ENCODE measurements at regions not wholly inside any gene's neighbourhood (a gene's known extent, or its start where the extent isn't known, plus 50 kb on each side); places are given as distances from the start of the nearest gene placed in this dataset.
"Not testable (repeated sequence)": the region's sequence is repeated elsewhere in the genome, so short reads cannot be mapped to it uniquely, and the experiment has no call there.

- DNase-seq: not testable (repeated sequence)
Measured at GRCh38 chr5:34096033-34096432, 53.0 kb upstream of the C1QTNF3 start.

- not testable (repeated sequence) for DNase-seq
Measured at GRCh38 chr5:34099891-34100290, 56.9 kb upstream of the C1QTNF3 start.

- not testable (repeated sequence) for DNase-seq
Measured at GRCh38 chr5:34101567-34101966, 58.6 kb upstream of the C1QTNF3 start.

GRCh38 chr5:34108897-34109296 lies 65.9 kb upstream of the C1QTNF3 start:
- not testable (repeated sequence) for DNase-seq

GRCh38 chr5:34124280-34124679 lies 81.3 kb upstream of the C1QTNF3 start:
- not testable (repeated sequence) for DNase-seq

- not testable (repeated sequence) for DNase-seq
Measured at GRCh38 chr5:34125354-34125753, 82.3 kb upstream of the C1QTNF3 start.

- not testable (repeated sequence) for DNase-seq
Measured at GRCh38 chr5:34126741-34127140, 83.7 kb upstream of the C1QTNF3 start.

- not testable (repeated sequence) for DNase-seq
Measured at GRCh38 chr5:34127818-34128217, 84.8 kb upstream of the C1QTNF3 start.

- not testable (repeated sequence) for DNase-seq
Measured at GRCh38 chr5:34128890-34129289, 85.9 kb upstream of the C1QTNF3 start.

- not testable (repeated sequence) for DNase-seq
Measured at GRCh38 chr5:34154988-34155387, 112.0 kb upstream of the C1QTNF3 start.

GRCh38 chr5:34156703-34157414 lies 113.8 kb upstream of the C1QTNF3 start:
- peak; percentile 88 for DNase-seq

GRCh38 chr5:34160904-34161303 lies 117.9 kb upstream of the C1QTNF3 start:
- not testable (repeated sequence) for DNase-seq

- DNase-seq: not testable (repeated sequence)
Measured at GRCh38 chr5:34171398-34171797, 128.4 kb upstream of the C1QTNF3 start.

- DNase-seq: peak; percentile 2
Measured at GRCh38 chr5:34179453-34180190, 136.6 kb upstream of the C1QTNF3 start.

GRCh38 chr5:34180225-34180624 lies 137.2 kb upstream of the C1QTNF3 start:
- not testable (repeated sequence) for DNase-seq

GRCh38 chr5:34180940-34181614 lies 138.1 kb upstream of the C1QTNF3 start:
- DNase-seq: not testable (repeated sequence)

GRCh38 chr5:34185005-34185404 lies 142.0 kb upstream of the C1QTNF3 start:
- not testable (repeated sequence) for DNase-seq

GRCh38 chr5:34185572-34185971 lies 142.6 kb upstream of the C1QTNF3 start:
- DNase-seq: peak; percentile 1

- DNase-seq: not testable (repeated sequence)
Measured at GRCh38 chr5:34186108-34186507, 143.1 kb upstream of the C1QTNF3 start.

- DNase-seq: peak; percentile 1
Measured at GRCh38 chr5:34186865-34187264, 143.9 kb upstream of the C1QTNF3 start.

GRCh38 chr5:34187441-34187840 lies 144.4 kb upstream of the C1QTNF3 start:
- not testable (repeated sequence) for DNase-seq

- peak; percentile 26 for DNase-seq
Measured at GRCh38 chr5:34188001-34188822, 145.2 kb upstream of the C1QTNF3 start.
